H1 (cell line): ENCODE measurements at regions not wholly inside any gene's neighbourhood (a gene's known extent, or its start where the extent isn't known, plus 50 kb on each side); places are given as distances from the start of the nearest gene placed in this dataset.

Experiments used
- TF ChIP-seq, protein P1 (sequence below): IDR thresholded peaks from 2 replicates; pipeline ENCODE4 v1.6.1; 2012; ENCODE audit warnings: low read length, inconsistent platforms
- TF ChIP-seq, protein P2 (sequence below): IDR thresholded peaks from 2 replicates; pipeline ENCODE4 v1.6.1; 2012; ENCODE audit warnings: inconsistent platforms

DNA sequence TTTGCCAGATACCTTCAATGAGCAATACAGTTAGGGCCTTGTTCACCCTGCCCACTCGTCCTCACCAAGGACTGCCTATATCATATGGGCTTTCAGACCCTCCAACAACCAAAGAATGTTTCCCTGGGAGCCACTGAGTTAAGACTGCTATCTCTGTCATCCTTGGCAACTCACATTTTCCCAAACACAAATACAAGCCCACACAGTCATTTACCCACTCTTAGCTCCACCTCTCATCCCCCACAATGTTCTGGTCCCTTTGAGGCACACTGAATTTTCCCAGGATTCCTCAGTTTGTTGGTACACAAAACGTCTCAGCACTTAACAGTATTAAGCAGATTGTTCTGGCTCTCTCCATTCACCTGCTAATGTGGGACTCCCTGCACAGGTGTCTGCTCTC is 204.6 kb downstream of the TLE3 start:
- TF ChIP-seq, protein P1, sequence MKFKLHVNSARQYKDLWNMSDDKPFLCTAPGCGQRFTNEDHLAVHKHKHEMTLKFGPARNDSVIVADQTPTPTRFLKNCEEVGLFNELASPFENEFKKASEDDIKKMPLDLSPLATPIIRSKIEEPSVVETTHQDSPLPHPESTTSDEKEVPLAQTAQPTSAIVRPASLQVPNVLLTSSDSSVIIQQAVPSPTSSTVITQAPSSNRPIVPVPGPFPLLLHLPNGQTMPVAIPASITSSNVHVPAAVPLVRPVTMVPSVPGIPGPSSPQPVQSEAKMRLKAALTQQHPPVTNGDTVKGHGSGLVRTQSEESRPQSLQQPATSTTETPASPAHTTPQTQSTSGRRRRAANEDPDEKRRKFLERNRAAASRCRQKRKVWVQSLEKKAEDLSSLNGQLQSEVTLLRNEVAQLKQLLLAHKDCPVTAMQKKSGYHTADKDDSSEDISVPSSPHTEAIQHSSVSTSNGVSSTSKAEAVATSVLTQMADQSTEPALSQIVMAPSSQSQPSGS, result no peak
- TF ChIP-seq, protein P2, sequence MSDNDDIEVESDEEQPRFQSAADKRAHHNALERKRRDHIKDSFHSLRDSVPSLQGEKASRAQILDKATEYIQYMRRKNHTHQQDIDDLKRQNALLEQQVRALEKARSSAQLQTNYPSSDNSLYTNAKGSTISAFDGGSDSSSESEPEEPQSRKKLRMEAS, result no peak
